NB4 (cell line): ENCODE measurements at regions not wholly inside any gene's neighbourhood (a gene's known extent, or its start where the extent isn't known, plus 50 kb on each side); places are given as distances from the start of the nearest gene placed in this dataset.
"Not testable (repeated sequence)": the region's sequence is repeated elsewhere in the genome, so short reads cannot be mapped to it uniquely, and the experiment has no call there.

Experiments
- DNase-seq: peaks from one replicate; pipeline ENCODE4 v3.0.0; 2010; ENCODE audit warnings: low read depth
- H3K4me3 ChIP-seq: one replicate; pipeline ENCODE4 v1.5.1; 2011; ENCODE audit warnings: mild to moderate bottlenecking, low read depth, low read length, moderate library complexity
- CTCF ChIP-seq: IDR thresholded peaks from one replicate; pipeline ENCODE4 v1.5.1; 2012; ENCODE audit warnings: low read depth, low read length
- MAX ChIP-seq: IDR thresholded peaks from 2 replicates; pipeline ENCODE4 v1.6.1; 2011; ENCODE audit warnings: low read depth, low read length
- MYC ChIP-seq: IDR thresholded peaks from 2 replicates; pipeline ENCODE4 v1.6.1; 2011; ENCODE audit warnings: low read depth, low read length
- POLR2A ChIP-seq: IDR thresholded peaks from 2 replicates; pipeline ENCODE4 v1.6.1; 2011; ENCODE audit warnings: mild to moderate bottlenecking; ENCODE audit not compliant: insufficient read length; ENCODE audit errors: extremely low read depth

DNA sequence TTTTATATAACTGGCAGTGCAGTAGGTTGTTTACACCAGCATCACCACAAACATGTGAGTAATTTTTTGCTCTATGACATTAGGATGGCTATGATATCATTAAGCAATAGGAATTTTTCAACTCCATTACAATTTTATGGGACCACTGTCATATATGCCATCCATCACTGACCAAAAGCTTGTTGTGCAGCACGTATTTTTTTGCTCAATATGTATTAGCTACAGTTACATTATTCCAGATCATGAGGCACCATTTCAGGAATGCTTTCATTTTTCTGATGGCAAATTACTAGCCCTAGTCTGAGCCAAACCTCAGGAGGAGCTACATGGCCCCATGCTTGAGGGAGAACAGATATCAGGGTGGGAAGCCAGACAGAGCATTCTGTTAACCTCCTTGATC is 56.8 kb upstream of the DCLK2 start:
- no peak for DNase-seq

DNA sequence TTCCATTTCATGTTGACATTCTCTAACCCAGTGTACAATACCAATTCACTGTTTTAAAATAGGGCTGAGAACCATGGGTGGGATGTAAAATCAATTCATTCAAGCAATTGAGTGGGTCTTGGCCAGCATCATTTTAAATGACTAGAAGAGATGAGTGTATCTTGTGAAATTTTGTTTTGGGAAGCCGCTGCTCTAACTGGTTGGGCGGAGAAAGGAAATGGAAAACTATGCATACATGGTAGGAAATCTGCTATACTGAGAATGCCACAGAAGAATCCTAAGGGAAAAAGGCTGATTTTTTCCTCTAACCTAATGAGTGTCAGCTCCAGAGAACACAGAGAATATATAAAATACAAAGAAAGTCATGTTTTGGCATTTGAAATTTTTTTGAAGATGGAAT is 54.8 kb upstream of the DCLK2 start:
- TF ChIP-seq MYC, result no peak
- no peak for TF ChIP-seq POLR2A
- TF ChIP-seq CTCF, result no peak
- no peak for TF ChIP-seq MAX
- no peak for DNase-seq
- no peak overlapping the region for H3K4me3 ChIP-seq

More for the DNA sequence above, 56.8 kb upstream of the DCLK2 start:
- no peak overlapping the region for H3K4me3 ChIP-seq
- TF ChIP-seq MAX, result no peak
- no peak for TF ChIP-seq MYC
- no peak for TF ChIP-seq CTCF
- no peak for TF ChIP-seq POLR2A

GRCh38 chr4:150026987-150027386 is 51.3 kb upstream of the DCLK2 start:
- H3K4me3 ChIP-seq, DNase-seq: not testable (repeated sequence)
